Loucy (cell line): ENCODE measurements at regions not wholly inside any gene's neighbourhood (a gene's known extent, or its start where the extent isn't known, plus 50 kb on each side); places are given as distances from the start of the nearest gene placed in this dataset.

ENCODE experiments used
- CTCF ChIP-seq: fragments of 200-600 bp; sonication (generic); conservative IDR thresholded peaks from 2 replicates; pipeline ENCODE4 v1.5.1; 2014; ENCODE audit warnings: mild to moderate bottlenecking, antibody characterized with exemption, low read length
- EZH2phosphoT487 ChIP-seq: fragments of 200-600 bp; IDR thresholded peaks from 2 replicates; pipeline ENCODE4 v1.6.1; 2018; ENCODE audit warnings: antibody characterized with exemption, mild to moderate bottlenecking, moderate library complexity, borderline replicate concordance

GRCh38 chr21:19290328-19290727 is 886.7 kb upstream of the TMPRSS15 start:
- TF ChIP-seq CTCF (no peak), EZH2phosphoT487 (no peak)
